ENCODE measurements at regions not wholly inside any gene's neighbourhood (a gene's known extent, or its start where the extent isn't known, plus 50 kb on each side); places are given as distances from the start of the nearest gene placed in this dataset.

DNA sequence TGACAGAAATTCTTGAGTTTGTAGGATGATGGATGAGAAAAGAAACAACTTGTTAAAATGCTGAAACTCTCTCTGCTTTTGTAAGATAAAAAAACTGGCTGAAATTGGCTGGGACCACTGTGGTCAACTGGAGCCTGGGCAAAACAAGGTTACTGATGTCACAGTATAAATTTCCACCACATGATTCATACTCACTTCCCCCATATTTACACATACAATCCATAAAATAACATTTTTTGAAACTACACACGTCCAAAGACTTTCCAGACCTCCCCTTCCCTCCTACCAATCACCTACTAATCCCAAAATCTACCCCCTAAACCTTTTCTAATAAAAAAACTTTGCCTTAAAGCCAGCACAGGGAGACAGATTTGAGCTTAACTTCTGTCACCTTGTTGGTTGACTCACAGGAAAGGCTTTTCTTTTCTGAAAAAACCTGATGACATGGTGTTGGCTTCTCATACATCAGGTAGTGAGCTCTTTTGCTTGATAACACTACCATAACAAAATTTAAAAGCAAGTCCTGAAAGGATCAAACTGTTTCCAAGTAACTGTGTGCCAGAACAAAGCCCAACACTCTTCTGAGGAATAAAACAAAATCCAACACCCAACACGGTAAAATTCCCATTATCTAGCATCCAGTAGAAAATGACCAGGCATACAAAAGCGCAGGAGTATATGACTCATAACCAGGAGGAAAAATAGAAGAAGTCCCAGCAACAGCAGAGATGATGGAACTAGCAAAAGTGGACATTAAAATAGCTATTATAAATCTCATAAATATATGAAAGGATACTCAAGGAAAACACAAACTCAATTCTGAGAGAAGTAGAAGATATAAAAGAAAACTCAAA, 87.3 kb upstream of the SNRK start:
- TF ChIP-seq EZH2phosphoT487 (IDR thresholded peaks at IDR 0.05) (no peak), CTCF (IDR thresholded peaks at IDR 0.05) (no peak), EZH2 (IDR thresholded peaks at IDR 0.05) (no peak)
